ENCODE measurements at regions not wholly inside any gene's neighbourhood (a gene's known extent, or its start where the extent isn't known, plus 50 kb on each side); places are given as distances from the start of the nearest gene placed in this dataset.
A peak's percentile ranks its signal among the peaks of the same experiment; 100 is the strongest.

DNA sequence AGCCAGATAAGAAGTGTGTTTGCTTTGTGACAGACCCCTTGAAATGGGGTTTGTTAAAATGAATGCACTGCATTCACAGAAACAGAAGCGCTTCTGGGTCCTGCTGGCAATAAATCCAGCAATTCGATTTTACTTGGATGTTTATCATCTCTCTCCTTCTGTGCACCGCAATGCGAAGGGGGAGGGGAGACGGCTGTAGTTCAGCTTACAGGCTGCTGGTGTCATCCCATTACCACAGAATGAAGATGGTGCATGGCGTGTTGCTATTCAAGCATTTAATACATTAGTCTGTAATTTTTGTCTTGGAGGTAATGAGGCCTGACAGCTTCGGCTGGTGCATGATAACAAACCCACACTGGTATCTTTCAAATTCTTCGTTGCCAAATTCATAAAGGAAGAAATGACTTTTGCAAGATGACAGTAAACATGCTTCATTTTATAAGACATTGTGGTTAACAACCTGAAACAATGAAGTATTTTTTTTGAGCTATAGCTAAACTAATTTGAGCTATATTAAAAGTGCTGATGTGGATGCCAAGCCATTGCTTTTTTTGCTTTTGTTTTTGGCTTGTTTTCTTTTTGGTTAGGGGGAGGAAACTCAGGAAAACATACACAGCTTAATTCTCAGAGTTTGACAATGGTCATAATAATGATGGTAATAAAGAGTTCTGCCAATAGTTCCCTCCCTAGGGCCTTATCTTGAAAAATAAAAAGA, 418.3 kb downstream of the OTOL1 start (continued):
- TF ChIP-seq, protein P1, sequence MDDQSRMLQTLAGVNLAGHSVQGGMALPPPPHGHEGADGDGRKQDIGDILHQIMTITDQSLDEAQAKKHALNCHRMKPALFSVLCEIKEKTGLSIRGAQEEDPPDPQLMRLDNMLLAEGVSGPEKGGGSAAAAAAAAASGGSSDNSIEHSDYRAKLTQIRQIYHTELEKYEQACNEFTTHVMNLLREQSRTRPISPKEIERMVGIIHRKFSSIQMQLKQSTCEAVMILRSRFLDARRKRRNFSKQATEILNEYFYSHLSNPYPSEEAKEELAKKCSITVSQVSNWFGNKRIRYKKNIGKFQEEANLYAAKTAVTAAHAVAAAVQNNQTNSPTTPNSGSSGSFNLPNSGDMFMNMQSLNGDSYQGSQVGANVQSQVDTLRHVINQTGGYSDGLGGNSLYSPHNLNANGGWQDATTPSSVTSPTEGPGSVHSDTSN (CRISPR knock-in tag; IDR thresholded peaks at IDR 0.05; ENCODE audit: borderline replicate concordance): no peak
- TF ChIP-seq ZNF253 (CRISPR knock-in tag; IDR thresholded peaks at IDR 0.05; ENCODE audit: borderline replicate concordance): no peak
- TF ChIP-seq, protein P2, sequence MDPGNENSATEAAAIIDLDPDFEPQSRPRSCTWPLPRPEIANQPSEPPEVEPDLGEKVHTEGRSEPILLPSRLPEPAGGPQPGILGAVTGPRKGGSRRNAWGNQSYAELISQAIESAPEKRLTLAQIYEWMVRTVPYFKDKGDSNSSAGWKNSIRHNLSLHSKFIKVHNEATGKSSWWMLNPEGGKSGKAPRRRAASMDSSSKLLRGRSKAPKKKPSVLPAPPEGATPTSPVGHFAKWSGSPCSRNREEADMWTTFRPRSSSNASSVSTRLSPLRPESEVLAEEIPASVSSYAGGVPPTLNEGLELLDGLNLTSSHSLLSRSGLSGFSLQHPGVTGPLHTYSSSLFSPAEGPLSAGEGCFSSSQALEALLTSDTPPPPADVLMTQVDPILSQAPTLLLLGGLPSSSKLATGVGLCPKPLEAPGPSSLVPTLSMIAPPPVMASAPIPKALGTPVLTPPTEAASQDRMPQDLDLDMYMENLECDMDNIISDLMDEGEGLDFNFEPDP (CRISPR knock-in tag; conservative IDR thresholded peaks at IDR 0.05): no peak
- no peak for TF ChIP-seq TOE1 (CRISPR knock-in tag; IDR thresholded peaks at IDR 0.05)
- TF ChIP-seq ZC3H13 (CRISPR knock-in tag; IDR thresholded peaks at IDR 0.05): no peak
- TF ChIP-seq, protein P3, sequence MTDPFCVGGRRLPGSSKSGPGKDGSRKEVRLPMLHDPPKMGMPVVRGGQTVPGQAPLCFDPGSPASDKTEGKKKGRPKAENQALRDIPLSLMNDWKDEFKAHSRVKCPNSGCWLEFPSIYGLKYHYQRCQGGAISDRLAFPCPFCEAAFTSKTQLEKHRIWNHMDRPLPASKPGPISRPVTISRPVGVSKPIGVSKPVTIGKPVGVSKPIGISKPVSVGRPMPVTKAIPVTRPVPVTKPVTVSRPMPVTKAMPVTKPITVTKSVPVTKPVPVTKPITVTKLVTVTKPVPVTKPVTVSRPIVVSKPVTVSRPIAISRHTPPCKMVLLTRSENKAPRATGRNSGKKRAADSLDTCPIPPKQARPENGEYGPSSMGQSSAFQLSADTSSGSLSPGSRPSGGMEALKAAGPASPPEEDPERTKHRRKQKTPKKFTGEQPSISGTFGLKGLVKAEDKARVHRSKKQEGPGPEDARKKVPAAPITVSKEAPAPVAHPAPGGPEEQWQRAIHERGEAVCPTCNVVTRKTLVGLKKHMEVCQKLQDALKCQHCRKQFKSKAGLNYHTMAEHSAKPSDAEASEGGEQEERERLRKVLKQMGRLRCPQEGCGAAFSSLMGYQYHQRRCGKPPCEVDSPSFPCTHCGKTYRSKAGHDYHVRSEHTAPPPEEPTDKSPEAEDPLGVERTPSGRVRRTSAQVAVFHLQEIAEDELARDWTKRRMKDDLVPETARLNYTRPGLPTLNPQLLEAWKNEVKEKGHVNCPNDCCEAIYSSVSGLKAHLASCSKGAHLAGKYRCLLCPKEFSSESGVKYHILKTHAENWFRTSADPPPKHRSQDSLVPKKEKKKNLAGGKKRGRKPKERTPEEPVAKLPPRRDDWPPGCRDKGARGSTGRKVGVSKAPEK (CRISPR knock-in tag; IDR thresholded peaks at IDR 0.05; ENCODE audit: borderline replicate concordance): no peak
- TF ChIP-seq, protein P4, sequence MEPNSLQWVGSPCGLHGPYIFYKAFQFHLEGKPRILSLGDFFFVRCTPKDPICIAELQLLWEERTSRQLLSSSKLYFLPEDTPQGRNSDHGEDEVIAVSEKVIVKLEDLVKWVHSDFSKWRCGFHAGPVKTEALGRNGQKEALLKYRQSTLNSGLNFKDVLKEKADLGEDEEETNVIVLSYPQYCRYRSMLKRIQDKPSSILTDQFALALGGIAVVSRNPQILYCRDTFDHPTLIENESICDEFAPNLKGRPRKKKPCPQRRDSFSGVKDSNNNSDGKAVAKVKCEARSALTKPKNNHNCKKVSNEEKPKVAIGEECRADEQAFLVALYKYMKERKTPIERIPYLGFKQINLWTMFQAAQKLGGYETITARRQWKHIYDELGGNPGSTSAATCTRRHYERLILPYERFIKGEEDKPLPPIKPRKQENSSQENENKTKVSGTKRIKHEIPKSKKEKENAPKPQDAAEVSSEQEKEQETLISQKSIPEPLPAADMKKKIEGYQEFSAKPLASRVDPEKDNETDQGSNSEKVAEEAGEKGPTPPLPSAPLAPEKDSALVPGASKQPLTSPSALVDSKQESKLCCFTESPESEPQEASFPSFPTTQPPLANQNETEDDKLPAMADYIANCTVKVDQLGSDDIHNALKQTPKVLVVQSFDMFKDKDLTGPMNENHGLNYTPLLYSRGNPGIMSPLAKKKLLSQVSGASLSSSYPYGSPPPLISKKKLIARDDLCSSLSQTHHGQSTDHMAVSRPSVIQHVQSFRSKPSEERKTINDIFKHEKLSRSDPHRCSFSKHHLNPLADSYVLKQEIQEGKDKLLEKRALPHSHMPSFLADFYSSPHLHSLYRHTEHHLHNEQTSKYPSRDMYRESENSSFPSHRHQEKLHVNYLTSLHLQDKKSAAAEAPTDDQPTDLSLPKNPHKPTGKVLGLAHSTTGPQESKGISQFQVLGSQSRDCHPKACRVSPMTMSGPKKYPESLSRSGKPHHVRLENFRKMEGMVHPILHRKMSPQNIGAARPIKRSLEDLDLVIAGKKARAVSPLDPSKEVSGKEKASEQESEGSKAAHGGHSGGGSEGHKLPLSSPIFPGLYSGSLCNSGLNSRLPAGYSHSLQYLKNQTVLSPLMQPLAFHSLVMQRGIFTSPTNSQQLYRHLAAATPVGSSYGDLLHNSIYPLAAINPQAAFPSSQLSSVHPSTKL (CRISPR knock-in tag; IDR thresholded peaks at IDR 0.05): 0 out of 2 replicates have a peak, but pooled peaks have one; percentile 11
- no peak for TF ChIP-seq TEAD3 (CRISPR knock-in tag; optimal IDR thresholded peaks at IDR 0.05; ENCODE audit: borderline replicate concordance)
- no peak for TF ChIP-seq HMG20A (CRISPR knock-in tag; IDR thresholded peaks at IDR 0.05; ENCODE audit: borderline replicate concordance)
- TF ChIP-seq CEBPG (CRISPR knock-in tag; IDR thresholded peaks at IDR 0.05): no peak
- TF ChIP-seq, protein P5, sequence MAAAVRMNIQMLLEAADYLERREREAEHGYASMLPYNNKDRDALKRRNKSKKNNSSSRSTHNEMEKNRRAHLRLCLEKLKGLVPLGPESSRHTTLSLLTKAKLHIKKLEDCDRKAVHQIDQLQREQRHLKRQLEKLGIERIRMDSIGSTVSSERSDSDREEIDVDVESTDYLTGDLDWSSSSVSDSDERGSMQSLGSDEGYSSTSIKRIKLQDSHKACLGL (CRISPR knock-in tag; IDR thresholded peaks at IDR 0.05): no peak
- TF ChIP-seq HMG20B (CRISPR knock-in tag; conservative IDR thresholded peaks at IDR 0.05): no peak
- TF ChIP-seq, protein P6, sequence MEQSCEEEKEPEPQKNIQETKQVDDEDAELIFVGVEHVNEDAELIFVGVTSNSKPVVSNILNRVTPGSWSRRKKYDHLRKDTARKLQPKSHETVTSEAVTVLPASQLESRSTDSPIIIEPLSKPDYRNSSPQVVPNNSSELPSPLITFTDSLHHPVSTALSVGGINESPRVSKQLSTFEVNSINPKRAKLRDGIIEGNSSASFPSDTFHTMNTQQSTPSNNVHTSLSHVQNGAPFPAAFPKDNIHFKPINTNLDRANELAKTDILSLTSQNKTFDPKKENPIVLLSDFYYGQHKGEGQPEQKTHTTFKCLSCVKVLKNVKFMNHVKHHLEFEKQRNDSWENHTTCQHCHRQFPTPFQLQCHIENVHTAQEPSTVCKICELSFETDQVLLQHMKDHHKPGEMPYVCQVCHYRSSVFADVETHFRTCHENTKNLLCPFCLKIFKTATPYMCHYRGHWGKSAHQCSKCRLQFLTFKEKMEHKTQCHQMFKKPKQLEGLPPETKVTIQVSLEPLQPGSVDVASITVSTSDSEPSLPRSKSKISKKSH (CRISPR knock-in tag; IDR thresholded peaks at IDR 0.05; ENCODE audit: borderline replicate concordance): no peak
- no peak for TF ChIP-seq BRD4 (CRISPR knock-in tag; IDR thresholded peaks at IDR 0.05)
- no peak for TF ChIP-seq ARNTL (CRISPR knock-in tag; IDR thresholded peaks at IDR 0.05)
- no peak for TF ChIP-seq ZFP37 (CRISPR knock-in tag; IDR thresholded peaks at IDR 0.05; ENCODE audit: borderline replicate concordance)
- TF ChIP-seq ZNF557 (CRISPR knock-in tag; IDR thresholded peaks at IDR 0.05): no peak

Measured in HepG2 (cell line).